GM18951 (cell line): ENCODE measurements at regions not wholly inside any gene's neighbourhood (a gene's known extent, or its start where the extent isn't known, plus 50 kb on each side); places are given as distances from the start of the nearest gene placed in this dataset.
"Not testable (repeated sequence)": the region's sequence is repeated elsewhere in the genome, so short reads cannot be mapped to it uniquely, and the experiment has no call there.

Experiments
- POLR2A ChIP-seq: IDR thresholded peaks from 4 replicates; pipeline ENCODE4 v1.6.1; 2011; ENCODE audit warnings: mild to moderate bottlenecking; ENCODE audit not compliant: insufficient read length, insufficient read depth; ENCODE audit errors: extremely low read depth
- in situ Hi-C: fragments of 300-500 bp; cut with MboI; formaldehyde crosslinking; loops from one replicate; pipeline ENCODE4 v1.12.0; 2022; ENCODE audit warnings: low sequenced_read_pairs, mixed read lengths, inconsistent platforms; ENCODE audit not compliant: unreplicated experiment

DNA sequence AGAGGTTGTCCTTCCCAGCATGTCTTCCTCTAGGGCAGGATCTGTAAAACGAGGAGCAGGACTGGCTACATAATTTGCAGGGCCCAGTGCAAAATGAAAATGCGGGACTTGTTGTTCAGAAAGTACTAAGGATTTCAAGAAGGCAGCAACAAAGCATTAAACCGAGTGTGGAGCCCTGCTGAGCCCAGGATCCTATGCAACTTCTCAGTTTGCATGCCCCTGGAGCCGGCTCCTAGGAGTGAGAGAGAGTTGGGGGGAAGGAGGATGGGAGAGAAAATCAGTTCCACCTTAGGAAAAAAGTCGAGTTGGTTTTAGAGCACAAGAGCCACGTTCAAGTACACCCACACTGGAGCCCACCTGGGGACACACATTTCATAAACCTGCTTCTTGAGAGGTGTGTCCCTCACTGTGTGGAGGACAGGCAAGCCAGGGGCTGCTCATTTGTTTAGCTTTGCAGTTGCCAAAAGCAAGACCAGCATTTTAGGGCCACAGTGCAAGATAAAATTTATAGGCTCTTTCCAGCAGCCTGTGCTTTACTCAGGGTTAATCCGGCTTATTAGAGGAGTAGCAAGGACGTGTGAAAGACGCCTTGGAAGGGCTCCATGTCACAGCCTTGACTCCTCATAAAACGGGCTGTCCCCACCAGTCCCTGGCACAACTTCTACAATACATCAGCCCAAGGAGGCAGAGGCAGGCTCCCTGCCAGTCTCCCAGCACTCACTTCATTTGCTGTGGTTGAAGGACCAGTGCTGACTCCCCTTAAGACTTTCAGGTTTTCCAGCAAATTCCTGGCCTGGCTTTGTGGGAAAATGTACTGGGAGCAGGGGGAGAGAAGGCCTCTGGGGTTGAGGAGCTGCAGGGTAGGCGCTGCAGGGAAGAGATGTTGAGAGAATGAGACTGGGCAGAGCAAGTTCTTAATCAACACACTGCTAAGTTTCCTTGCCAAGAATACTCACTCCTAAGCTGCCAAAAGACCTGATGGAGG is 159.7 kb upstream of the SEMA6A start:
- in situ Hi-C loops, result no loop called here
- no peak for TF ChIP-seq POLR2A

DNA sequence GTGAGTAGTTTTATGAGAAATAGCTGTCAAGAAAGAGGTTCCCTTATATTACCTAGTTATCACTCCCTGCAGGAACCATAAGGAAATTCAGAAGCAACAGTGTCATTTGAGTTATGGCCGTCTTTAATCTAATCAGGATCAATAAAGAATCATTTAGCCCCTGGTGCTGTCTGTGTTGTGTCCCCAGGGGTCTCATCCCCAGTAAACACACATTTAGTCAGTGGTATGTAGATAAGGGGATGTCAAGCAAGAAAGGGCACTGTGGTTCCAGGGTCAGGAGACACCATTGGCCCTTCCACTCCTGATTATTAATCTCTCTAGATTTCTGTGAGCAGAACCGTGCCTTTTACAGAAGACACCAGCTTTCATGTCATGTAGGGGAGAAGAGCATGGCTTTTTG is 158.0 kb upstream of the SEMA6A start:
- no peak for TF ChIP-seq POLR2A
- in situ Hi-C loops, result no loop called here

- in situ Hi-C loops, result no loop called here
- TF ChIP-seq POLR2A, result no peak
These were observed 156.8 kb upstream of the SEMA6A start for GRCh38 chr5:116731432-116731831.

GRCh38 chr5:116730706-116731105 is 156.1 kb upstream of the SEMA6A start:
- in situ Hi-C loops, result no loop called here
- no peak for TF ChIP-seq POLR2A

DNA sequence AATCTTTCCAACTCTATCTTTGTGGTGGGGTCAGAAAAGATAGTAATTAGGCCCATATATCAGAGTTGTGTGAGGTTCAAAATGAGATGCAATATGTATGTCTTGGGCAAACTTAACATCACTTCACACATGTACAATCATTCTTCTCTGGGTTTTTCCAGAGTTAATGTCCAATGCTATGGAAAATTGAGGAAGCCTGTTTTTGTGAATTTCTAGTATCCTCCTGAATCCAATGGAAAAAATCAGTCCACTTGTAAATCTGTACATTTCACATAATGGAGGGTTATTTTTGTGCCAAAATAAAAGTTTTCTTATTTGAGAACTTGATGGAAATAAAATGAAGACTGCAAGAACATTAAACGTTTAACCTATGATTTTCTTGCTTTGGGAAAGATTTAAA is 155.6 kb upstream of the SEMA6A start:
- in situ Hi-C loops, result no loop called here
- TF ChIP-seq POLR2A, result no peak

DNA sequence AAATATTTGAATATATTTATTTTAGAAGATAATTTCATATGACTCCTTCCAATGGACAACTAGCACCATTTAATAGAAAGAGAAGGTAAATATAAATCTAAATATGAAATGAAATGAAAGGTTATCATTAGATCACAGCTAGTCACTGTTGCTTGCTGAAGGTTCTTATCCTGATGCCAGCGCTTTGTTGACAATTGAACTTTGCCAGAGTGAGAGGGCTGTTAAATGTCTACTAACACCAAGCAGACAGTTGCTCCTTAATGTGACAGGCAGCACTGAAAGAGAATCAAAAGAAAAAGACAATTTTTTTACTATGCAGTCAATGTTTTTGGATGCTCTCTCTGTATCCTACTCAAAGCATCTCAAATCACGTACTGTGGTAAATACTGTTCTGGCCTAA is 152.6 kb upstream of the SEMA6A start:
- in situ Hi-C loops, result no loop called here
- TF ChIP-seq POLR2A, result no peak

DNA sequence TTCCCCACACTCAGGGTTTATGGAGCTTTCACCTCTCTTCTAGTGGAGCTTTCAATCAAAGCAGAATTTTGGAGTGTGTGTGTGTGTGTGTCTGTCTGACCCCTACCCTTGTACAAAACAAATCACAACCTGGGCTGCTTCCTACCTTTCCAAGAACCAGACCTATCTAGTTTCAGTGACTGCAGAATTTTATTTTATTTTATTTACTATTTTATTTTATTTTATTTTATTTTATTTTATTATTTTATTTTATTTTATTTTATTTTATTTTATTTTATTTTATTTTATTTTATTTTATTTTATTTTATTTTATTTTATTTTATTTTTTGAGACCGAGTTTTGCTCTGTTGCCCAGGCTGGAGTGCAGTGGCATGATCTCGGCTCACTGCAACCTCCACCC is 151.6 kb upstream of the SEMA6A start:
- in situ Hi-C loops, result not testable (repeated sequence)

DNA sequence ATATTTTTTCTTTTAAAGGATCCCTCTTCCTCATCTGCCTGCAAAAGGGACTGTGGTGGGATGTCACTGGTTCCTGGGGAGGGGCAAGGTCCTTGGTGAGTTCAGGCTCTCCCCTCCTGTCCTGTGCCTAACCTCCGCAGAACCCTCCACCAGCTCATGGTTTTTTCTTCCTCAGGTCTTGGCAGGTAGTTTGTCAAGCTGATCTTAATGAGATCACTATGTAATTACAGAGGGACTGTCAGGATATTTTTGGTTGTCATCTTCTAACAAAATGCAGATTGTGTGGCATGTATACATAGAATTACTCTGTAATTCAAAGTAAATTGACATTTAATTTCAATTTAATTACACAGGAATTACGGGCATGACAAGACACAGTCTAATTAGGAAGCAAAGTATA is 150.3 kb upstream of the SEMA6A start:
- TF ChIP-seq POLR2A, result no peak
- in situ Hi-C loops, result no loop called here

DNA sequence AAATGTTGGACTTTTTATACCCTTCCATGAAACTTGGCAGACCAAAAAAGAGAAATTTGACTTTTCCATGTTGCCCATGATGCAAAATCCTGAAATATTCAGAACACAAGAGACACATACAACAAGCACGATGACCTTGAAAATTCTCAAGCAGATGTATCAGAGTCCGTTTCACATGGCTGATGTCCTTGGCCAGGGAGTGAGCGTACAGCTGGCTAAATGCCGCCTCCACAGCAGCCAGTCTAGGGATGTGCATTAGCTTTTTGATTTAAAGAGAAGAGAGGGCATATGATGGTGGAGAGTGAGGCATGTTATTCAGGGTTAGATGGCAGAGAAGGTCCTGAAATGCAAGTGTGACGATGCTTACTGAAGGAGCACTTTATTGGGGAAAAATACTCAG is 148.0 kb upstream of the SEMA6A start:
- no peak for TF ChIP-seq POLR2A
- in situ Hi-C loops, result no loop called here

GRCh38 chr5:116719106-116719505 is 144.5 kb upstream of the SEMA6A start:
- in situ Hi-C loops, result no loop called here
- TF ChIP-seq POLR2A, result no peak

- in situ Hi-C loops, result no loop called here
- TF ChIP-seq POLR2A, result no peak
These were observed 143.7 kb upstream of the SEMA6A start for GRCh38 chr5:116718317-116718716.

- TF ChIP-seq POLR2A, result no peak
- in situ Hi-C loops, result no loop called here
These were observed 134.5 kb upstream of the SEMA6A start for GRCh38 chr5:116709082-116709481.

- in situ Hi-C loops, result not testable (repeated sequence)
These were observed 130.5 kb upstream of the SEMA6A start for GRCh38 chr5:116705121-116705519.

GRCh38 chr5:116703941-116704340 is 129.3 kb upstream of the SEMA6A start:
- no peak for TF ChIP-seq POLR2A
- in situ Hi-C loops, result no loop called here

DNA sequence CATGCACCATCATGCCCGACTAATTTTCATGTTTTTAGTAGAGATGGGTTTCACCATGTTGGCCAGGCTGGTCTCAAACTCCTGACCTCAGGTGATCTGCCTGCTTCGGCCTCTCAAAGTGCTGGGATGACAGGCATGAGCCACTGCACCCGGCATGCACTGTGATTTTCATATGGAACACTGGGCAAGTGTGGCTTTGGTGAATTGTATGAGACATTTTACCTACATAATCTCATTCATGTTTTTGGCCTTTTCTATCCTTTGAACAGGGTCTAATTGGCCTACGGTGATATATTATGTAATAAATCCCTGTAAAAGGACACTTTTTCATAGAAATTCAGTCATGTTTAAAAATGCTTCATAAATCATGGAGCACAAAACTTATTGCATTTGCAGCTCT is 128.7 kb upstream of the SEMA6A start:
- in situ Hi-C loops, result no loop called here
- no peak for TF ChIP-seq POLR2A

DNA sequence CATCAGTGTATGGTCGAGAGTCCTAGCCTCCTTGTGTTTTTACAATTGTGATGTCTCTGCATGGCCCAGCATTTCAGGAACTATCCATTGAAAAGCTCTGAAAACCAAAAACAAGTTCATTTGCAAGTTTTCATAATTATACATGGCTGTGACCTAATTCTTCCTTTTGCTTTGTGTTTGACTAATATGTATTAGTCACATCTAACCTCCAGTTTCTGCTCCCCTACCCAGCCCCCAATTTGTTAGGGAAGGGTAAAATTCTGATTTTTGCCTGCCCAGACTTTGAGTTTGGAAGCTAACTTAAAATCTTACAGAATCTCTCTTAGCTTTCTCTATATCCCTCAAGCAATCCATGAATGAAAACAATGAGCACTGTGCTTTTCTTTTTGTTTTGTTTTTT is 128.2 kb upstream of the SEMA6A start:
- in situ Hi-C loops, result no loop called here
- no peak for TF ChIP-seq POLR2A
